KBM-7 (cell line): ENCODE measurements at regions not wholly inside any gene's neighbourhood (a gene's known extent, or its start where the extent isn't known, plus 50 kb on each side); places are given as distances from the start of the nearest gene placed in this dataset.

Experiments used
- DNase-seq: peaks from one replicate; pipeline ENCODE4 v3.0.0-alpha.2; 2015
- in situ Hi-C: fragments of 300-500 bp; cut with MboI; formaldehyde crosslinking; loops from 2 replicates; pipeline ENCODE4 v1.14.3; 2020; ENCODE audit warnings: low sequenced_read_pairs, low pct_unique_long_range_greater_than_20kb, mixed read lengths

DNA sequence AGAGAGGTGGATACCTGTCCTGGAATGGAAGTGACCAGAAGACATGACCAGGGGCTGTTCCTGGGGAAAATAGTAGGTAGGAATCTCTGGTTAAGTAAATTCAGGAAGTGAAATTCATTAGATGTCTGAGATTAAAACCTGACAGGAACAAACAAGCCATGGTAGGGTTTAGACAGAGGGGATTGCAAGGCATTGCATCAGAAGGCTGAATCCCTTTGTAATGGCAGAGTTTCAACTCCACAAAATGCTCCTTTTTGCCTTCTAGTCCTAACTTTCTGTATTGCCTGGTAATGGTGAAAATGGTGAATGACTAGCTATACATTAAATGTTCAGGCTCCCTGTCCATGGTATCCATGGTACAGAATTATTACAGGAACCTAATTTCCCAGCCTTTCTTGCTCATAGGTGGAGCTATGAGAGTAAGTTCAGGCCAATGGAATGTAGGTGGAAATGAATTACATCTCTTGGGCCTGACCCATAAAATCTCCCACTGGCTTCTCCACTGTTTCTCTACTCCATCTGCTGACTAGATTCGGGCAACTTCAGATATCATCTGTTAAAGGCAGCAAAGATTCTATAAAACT, 113.4 kb upstream of the CNTLN start:
- no peak for DNase-seq
- in situ Hi-C loops, result no loop called here

DNA sequence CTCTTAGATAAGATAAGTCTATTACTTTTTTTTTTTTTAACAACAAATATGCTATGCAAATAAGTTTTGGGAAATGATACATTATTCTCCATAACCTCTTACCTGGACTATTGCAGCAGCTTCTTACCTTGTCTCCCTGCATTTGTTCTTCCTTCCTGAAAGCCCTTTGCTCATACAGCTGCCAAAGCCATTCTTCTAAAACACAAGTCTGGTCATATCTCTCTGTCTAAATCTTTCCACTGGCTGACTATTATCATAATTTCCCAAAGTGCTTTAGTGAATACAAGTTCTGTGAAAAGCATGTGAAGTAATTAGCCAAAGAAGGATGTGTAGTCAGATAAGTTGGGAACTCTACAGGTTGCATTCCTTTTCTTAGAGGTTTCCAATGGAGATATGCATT, 115.4 kb upstream of the CNTLN start:
- no peak for DNase-seq
- in situ Hi-C loops, result no loop called here

DNA sequence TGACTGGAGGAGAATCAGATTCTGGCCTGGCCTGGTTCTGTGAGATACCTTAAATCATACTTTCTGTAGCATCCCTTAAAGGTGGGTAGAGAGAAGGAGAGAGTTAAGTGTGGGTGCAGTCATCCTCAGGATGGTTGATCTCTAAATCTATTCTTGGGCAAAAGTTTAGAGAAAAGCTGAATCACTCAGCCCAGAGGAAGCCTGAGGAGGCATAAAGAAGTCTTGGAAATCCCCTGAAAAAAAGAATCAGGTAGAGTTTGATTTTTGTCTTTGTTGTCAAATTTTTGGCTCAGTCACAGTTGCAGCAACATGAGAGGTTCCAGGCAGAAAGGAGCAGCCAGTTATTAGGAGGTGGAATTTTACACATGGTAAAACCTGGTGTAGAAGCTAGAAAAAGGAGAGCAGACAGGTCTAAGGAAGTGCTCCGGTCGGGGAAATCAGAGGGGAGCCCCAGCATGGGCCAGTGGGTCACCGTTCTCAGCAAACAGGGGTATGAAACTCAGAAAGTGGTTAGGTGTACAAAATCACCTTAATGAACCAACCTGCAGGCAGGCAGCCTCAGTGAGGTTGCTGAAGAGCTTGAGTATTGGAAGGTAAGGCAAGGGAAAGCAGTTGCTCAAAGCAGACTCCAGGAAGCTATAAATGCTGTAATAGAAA, 116.2 kb upstream of the CNTLN start:
- no peak for DNase-seq
- in situ Hi-C loops, result no loop called here

DNA sequence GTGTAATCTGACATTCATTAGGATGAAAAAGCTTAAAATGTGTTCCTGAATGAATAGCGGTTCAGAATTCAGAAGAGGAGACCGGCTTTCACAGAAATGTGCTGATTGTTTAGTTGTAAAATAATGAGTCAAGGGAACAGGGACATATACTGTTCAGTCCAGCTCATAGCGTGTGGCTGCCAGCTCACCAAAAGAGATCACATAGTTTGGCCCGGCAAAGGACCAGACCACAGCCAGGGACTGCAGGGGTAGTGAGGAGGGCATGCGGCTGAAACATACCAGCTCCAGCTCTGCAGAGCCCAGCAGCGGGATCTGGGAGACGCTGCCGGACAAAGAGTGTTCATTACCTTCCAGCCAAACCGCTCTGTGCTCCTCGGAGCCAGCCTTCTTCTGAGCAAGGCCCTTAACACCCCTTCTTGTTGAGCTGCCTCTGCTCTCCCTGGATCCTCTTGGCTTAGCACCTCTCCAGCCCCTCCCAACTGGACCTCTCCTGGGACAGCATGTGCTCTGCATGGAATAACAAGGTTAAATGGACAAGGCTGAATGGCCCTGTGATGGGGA, 116.8 kb upstream of the CNTLN start:
- no peak for DNase-seq
- in situ Hi-C loops, result no loop called here

DNA sequence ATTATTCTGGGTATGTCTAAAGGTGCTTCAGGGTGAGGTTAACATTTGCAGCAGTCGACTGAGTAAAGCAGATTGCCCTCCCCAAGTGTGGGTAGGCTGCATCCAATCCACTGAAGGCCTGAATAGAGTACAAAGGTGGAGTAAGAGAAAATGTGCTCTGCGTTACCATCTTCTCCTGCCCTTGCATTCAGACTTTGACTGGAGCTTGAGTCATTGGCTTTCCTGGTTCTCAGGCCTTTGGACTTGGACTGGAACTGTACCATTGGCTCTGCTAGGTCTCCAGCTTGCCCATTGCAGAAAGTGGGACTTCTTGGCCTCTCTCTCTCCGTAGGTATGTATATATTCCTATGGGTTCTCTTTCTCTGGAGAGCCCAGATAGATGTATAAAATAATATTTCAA, 120.9 kb upstream of the CNTLN start:
- in situ Hi-C loops, result no loop called here
- no peak for DNase-seq

DNA sequence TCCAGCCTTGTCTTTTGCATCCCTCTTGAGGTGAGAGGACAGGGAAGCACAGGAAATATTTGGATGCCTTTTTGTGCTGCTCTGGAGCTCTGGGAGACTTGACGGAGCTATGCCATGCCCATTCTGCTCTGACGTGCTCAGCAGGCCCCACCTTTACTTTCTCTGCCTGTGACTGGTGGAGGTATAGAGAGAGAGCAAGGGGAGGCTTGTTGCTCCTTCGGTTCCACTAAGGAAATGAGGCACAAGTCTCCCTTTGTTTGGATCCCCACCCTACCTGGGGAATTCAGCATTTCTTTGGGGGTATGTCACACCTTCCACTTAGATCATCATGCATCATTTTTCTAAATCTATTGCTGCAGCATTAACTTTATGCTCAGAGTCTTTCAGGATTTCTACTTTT, 121.8 kb upstream of the CNTLN start:
- DNase-seq, result no peak
- in situ Hi-C loops, result no loop called here

DNA sequence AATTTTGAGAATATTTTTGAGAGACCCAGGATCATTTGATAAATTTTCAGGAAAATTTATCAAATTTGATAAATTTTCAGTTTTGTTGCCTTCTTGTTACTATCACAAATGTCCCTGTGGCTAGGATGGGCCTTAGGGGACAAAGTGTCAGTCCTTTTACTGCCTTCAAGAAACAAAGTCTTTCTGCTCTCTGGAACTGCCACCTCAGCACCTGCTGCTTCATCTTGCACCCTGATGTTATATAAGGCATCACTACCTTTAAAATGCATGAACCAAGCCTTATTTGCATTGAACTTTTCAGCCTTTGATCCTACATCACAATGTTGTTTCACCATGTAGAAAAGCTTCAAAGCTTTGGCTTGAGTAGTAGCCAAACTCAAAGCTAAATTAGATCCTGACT, 123.0 kb upstream of the CNTLN start:
- no peak for DNase-seq
- in situ Hi-C loops, result no loop called here

DNA sequence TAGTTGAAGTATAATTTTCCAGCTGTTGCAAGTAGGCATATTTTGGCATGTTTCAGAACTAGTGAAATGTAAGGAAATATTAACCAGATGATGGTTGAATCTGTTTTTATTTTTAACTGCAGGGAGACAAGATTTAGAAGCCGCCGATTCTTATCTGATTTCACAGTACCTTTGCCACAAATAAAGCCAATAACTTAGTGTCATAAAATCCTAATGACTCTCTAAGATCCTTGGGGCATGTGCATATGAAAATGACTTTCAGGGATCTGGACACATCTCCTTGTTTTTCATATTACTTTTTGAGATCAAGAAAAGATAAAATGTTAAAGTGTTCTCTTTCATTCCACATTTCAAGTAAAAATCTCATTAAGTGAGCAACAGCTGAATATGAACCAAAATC, 125.8 kb upstream of the CNTLN start:
- in situ Hi-C loops, result no loop called here
- DNase-seq, result no peak

DNA sequence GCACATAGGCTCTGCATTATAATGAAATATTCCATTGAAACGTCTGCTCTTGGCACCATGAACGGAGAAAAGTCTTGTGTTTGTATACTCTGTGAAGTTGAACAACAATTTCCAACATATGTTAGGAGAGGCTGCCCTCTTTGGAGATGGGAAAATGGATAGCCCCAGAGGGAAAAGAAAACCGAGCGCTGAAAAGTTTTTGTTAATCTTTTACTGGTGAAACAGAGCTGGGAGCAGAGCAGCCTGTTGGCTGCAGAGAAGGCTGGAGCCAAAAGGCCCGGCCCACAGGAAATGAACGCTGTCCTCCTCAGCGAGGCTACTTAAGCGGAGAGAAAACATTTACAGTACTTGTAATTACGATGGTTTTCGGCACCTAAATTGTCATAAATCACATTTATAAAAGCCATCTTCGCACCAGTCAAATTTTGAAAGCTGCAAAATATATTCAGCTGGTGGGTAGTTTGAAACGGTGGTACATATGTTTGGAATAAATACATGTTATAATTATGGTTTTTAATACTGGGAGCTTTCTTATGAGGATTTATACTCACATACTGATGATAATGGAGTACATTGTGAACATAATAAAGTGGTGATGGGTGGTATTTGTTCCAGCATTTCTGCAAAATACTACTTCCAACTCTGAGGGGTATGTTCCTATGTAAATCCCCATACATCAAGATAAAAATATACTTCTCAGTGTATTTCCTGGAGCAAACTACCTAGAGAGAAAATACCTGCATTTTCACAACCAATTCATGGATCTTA, 129.6 kb upstream of the CNTLN start:
- in situ Hi-C loops, result no loop called here
- peak; percentile 5 for DNase-seq

DNA sequence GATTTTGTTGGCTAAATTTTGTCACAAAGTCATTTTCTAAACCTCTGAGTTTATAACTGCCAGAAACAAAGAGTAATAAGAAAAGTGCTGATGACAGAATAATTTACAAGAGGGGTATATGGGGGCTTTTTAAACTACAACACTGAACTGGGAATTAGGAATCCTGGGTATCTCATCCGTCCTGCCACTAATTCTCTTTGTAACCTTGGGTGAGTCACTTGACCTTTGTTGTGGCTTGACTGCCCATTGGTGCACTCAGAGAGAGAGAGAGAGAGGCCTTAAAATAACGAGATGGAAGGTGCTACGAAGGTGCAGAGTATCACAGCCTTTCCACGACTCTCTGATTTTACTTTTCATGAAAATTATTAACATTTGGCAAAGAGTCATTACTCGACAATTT, 130.3 kb upstream of the CNTLN start:
- no peak for DNase-seq
- in situ Hi-C loops, result no loop called here

DNA sequence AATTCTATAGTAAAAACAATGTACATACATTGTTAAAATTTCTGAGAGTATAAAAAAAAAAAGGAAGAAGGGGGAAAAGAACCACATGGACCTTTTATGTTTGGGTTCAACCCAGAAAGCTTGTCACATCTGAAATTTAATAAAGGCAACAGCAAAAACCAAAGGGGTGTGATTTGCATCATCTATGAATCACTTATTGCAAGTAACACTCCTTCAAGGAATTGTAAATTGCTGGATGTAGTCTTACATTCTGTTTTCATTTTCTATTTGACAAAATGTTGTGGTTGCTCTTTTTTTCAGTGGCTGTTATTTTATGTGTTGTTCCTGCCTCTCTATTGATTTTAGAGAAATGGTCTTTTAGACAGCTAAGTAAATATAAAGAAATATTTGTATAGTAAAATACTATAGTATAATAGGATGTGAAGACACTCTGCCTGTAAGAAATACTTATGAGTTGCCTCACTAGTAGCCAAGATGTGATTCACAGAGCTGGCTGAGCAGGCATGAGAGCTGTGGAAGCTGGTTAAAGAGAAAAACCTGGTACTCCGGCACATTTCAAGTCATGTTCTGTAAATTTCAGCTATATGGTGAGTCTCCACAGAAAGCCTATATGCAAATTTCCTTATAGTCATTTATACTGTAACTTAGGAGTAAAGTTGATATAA, 131.1 kb upstream of the CNTLN start:
- no peak for DNase-seq
- in situ Hi-C loops, result no loop called here

DNA sequence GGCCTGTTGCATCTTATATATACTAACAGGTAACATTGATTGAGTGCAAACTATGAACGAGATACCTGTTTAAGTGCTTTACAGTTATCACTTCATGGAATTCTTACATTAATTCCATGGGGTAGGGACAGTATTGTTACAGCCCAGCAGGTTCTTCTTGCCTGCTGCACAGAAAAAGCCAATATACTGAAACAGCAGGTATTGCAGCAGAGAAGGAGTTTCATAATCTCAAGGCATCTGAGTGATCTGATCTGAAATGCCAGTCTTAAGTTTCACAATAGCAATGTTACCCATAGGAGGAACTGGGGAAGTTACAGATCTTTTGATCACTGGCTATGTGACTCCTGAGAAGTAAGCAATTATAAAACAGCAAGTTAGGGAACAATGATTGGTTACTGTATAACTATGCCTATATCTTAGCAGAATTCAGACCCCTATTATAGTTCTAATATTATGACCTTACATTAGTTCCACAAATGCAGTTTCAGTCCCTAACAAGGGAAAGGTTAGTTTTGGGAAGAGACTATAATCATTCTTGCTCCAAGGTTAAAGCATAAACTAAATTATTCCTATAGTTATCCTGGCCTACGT, 126.5 kb upstream of the BNC2 start:
- peak; percentile 2 for DNase-seq
- in situ Hi-C loops, result no loop called here

DNA sequence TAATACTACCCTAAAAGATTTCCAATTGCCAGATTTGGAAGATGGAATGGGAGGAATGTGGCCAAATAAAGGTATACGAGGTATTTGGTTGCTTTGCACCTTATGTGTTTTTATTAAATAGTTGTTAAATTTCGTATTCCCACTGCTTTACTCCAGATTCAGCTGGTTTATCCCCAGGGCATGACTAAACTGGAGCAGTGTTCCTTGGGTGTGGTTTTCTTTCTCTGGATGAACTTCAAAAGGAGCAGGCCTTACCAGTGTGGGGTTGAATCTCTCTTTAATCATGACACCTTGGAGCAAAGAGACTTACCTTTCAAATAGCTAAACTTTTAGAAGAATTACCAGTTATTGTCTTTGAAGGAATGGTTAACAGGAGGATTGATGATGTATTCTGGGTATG, 121.7 kb upstream of the BNC2 start:
- in situ Hi-C loops, result no loop called here
- no peak for DNase-seq

DNA sequence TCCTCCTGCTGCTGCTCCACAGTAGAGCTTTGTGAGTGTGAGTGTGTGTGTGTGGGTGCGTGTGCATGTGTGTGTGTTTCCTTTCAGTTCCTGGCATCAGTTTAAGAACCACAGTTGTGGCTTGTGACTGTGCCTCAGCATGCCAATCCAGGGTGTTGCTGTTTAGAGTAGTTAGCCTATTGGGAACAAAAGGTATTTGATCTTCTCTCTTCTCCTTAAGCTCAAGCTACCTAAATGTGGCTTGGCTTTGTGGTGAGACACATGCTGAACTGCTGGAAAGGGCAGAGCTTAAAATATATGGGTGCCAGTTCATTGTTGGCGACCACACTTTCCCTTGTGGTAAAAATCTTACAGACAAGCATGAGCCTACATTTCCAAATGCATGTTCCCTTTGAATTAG, 116.6 kb upstream of the BNC2 start:
- DNase-seq, result no peak
- in situ Hi-C loops, result no loop called here

DNA sequence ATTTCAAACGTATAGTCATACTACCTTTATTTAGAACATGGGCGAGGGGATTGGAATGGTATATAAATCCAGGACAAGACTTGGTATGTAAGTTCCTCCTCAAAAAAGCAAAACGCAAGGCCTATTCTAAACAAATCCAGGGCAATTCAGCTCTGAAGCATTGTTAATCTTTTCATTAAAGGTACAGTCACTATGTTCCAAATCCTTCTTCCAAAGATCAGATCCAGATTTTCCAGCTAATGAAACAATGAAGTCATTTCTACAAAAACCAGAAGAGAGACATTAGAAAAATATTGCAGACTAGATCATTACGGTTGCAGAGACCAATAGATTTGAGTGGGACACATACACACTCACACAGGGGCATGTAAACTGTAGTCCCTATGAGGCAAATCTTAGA, 116.1 kb upstream of the BNC2 start:
- in situ Hi-C loops, result no loop called here
- DNase-seq, result no peak

DNA sequence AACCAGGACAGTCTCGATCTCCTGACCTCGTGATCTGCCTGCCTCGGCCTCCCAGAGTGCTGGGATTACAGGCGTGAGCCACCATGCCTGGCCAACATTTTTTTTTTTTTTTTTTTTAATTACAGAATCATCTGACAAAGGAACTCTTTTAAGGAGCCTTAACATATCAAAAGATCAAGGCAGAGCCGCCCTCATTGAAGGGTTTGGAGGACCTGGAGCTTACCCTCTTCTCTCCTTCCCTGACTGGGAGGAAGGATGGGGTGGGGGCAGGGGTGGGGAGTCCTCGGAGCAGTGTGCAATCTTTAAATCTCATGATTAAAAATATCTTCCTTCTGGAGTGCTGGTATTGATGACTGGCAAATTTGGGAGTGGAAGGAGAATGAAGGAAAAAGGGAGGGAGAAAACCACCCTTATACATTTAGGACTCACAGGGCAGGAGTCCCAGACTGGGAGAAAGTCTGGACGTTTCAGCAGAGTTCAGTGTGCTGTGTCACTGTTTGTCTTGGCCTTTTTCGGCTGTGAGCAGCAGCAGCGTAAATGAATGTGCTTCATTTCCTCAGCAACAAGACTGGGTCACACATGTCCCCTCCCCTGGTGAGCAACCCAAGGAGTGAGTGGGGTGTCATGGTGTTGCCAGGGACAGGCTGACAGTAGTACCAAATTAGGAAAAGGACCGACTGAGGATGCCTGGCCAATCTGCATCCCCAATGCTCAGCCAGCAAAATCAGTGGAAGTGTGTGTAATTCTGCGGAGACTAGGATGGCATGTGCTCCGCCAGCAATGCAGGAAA, 115.3 kb upstream of the BNC2 start:
- DNase-seq, result no peak
- in situ Hi-C loops, result no loop called here

DNA sequence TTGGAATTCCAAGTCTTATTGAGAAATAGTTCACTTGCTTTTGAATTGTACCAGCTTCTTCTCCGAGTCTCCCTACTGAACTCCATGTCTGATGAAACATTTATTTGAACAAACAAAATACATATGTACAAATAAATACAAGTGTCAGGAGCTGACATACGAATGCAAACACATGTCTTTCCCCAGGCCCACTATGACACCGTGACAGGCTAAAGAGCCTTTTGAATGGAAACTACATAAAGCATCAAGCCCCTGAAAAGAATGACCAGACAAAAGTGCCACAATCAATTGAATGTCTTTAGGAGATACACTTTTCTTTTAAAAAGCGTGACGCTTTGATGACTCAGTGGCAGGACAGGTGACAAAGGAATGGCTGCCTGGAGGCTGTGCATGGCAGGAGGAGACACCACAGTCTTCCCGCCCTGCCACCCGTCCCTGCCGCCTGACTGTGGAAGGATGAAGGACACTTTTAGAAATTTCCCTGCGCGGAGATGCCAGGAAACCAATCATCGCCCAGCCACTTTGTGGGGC, 112.4 kb upstream of the BNC2 start:
- no peak for DNase-seq
- in situ Hi-C loops, result no loop called here

DNA sequence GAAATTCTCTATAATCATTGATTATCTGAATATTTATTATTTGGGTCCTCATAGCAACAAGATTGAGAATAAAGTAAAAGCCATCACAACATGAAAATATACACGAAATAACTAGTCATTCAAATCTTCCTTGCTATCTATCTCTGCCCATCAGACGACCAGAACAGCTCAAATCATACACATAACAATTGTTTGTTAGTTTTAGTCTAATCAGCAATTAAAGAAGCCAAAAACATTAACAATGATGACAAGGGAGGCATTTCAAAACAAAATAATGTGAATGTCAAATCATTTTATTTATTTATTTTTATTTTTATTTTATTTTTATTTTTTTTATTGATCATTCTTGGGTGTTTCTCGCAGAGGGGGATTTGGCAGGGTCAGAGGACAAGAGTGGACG, 106.0 kb upstream of the BNC2 start:
- no peak for DNase-seq
- in situ Hi-C loops, result no loop called here

DNA sequence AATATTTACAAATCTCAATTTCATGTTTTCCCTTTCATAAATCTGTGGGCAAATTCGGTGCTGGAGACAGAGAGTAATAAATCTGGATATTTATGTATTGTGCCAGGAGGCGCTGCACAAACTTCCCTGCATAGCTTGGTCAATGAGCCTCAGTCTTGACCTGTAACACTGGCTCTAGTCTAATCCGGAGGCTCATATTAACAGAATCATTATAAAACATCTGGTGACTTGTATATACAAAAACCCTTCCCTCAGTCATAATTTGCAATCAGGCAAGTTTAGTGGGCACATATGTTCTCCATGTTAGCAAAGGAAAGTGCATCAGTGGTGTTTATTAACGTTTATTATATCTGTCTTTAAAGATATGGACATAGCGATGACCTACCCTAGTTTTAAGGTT, 104.0 kb upstream of the BNC2 start:
- DNase-seq, result no peak
- in situ Hi-C loops, result no loop called here
